ENCODE measurements at regions not wholly inside any gene's neighbourhood (a gene's known extent, or its start where the extent isn't known, plus 50 kb on each side); places are given as distances from the start of the nearest gene placed in this dataset.

DNA sequence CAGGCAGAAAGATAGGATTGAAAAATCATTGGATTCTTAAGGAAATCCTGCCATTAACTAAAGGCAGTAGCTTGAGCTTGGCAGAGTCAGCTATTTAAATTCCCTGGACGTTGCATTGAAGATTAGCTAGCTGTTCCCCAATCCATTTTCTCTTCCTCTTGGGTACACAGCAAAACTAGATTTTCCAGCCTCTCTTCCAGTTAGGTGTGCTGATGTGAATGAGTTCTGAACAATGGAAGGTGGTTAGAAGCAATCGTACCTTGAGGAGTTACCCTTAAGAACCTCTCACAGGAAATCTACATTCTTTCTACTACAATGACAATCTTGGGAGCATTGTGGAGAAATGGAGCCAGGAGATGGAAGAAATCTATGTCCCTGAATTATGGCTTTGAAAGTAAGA lies 383.2 kb upstream of the TBL1XR1 start:
- TF ChIP-seq CTCF (IDR thresholded peaks at IDR 0.05) = no peak
- Histone ChIP-seq H3K79me2 (no peaks in the 10 kb centered on the region), H3K4me1 (no peaks in the 10 kb centered on the region)

DNA sequence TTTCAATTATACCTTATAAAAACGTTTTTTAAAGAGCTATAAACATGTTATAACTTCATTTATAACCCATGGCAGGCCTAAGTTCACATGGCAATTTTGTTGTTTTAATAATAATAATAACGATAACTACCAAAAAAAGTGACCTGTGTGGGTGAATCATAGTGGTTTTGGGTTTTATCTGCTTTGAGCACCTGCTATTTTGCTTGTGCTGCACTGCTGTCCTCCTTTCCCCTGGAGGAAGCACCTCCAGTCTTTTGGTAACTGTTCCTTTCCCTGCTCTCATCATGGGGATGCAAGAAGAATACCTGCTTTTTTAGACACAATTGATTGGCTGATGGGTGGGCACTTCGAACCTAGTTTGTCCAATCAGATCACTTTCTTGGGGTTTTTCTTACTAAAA lies 388.0 kb upstream of the TBL1XR1 start:
- Histone ChIP-seq H2AFZ (no peak overlapping the region), H3K9ac (no peak overlapping the region), H3K9me3 (ENCODE audit: control insufficient read depth, low read length) (no peaks in the 10 kb centered on the region), H3K36me3 (ENCODE audit: control insufficient read depth, insufficient read depth, low read length) (no peaks in the 10 kb centered on the region), H3K27me3 (ENCODE audit: control insufficient read depth, insufficient read depth, low read length) (no peaks in the 10 kb centered on the region), H3K79me2 (no peaks in the 10 kb centered on the region), H3K4me1 (no peaks in the 10 kb centered on the region), H3K4me2 (ENCODE audit: low read length) (no peak overlapping the region), H3K4me3 (ENCODE audit: low read depth, low read length) (no peak overlapping the region), H3K27ac (no peak overlapping the region)
- TF ChIP-seq CTCF (IDR thresholded peaks at IDR 0.05) = no peak

More for the DNA sequence above, 383.2 kb upstream of the TBL1XR1 start:
- Histone ChIP-seq H3K4me2 (ENCODE audit: low read length) (no peak overlapping the region), H3K27me3 (ENCODE audit: control insufficient read depth, insufficient read depth, low read length) (no peaks in the 10 kb centered on the region), H3K27ac (no peak overlapping the region), H3K9me3 (ENCODE audit: control insufficient read depth, low read length) (no peaks in the 10 kb centered on the region), H3K36me3 (ENCODE audit: control insufficient read depth, insufficient read depth, low read length) (no peaks in the 10 kb centered on the region), H3K9ac (no peak overlapping the region), H2AFZ (peak overlapping the region; percentile 43), H3K4me3 (ENCODE audit: low read depth, low read length) (no peak overlapping the region)

DNA sequence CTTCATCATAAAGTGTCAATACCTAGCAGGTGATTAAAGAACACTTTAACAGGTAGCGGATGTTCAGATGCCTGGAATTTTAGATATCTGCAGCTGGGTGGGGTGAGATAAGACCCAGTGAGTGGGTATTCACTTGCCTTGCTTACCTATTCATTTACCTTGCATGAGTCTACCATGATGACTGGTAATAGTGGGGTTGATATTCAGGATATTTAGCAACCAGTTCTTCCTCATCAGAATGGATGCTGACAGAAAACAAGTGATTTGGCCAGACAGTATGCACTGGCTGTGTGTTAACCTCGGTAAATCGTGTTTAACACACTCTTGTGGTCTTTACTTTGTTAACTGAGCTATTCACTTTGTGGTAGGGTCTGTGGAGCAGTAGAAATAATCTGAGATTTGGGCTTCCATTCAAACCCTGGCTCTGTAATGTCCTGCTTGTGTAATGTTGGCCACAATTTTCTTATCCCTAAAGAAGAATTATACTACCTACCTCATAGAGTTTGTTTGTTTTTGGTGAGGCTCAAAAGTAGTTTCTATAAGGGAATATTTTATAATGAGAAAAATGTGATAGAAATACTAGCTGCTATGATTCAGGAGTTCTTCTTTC lies 391.9 kb upstream of the TBL1XR1 start:
- Histone ChIP-seq H3K9ac (no peak overlapping the region), H3K9me3 (ENCODE audit: control insufficient read depth, low read length) (no peaks in the 10 kb centered on the region), H3K4me2 (ENCODE audit: low read length) (no peak overlapping the region), H3K36me3 (ENCODE audit: control insufficient read depth, insufficient read depth, low read length) (no peaks in the 10 kb centered on the region), H3K4me3 (ENCODE audit: low read depth, low read length) (no peak overlapping the region), H2AFZ (no peak overlapping the region), H3K79me2 (no peaks in the 10 kb centered on the region), H3K27me3 (ENCODE audit: control insufficient read depth, insufficient read depth, low read length) (no peaks in the 10 kb centered on the region), H3K27ac (no peak overlapping the region), H3K4me1 (peaks cover 5% of the 10 kb centered on the region)
- TF ChIP-seq CTCF (IDR thresholded peaks at IDR 0.05) = no peak

- no peaks in the 10 kb centered on the region for H3K9me3 ChIP-seq (ENCODE audit: control insufficient read depth, low read length)
- peak overlapping the region; percentile 5 for H2AFZ ChIP-seq
- H3K4me3 ChIP-seq (ENCODE audit: low read depth, low read length) = no peak overlapping the region
- H3K4me2 ChIP-seq (ENCODE audit: low read length) = no peak overlapping the region
- no peak for TF ChIP-seq CTCF (IDR thresholded peaks at IDR 0.05)
- no peaks in the 10 kb centered on the region for H3K36me3 ChIP-seq (ENCODE audit: control insufficient read depth, insufficient read depth, low read length)
- H3K27me3 ChIP-seq (ENCODE audit: control insufficient read depth, insufficient read depth, low read length) = no peaks in the 10 kb centered on the region
- H3K27ac ChIP-seq = no peak overlapping the region
- peaks cover 12% of the 10 kb centered on the region for H3K4me1 ChIP-seq
- H3K79me2 ChIP-seq = no peaks in the 10 kb centered on the region
- no peak overlapping the region for H3K9ac ChIP-seq
These were observed 392.7 kb upstream of the TBL1XR1 start for GRCh38 chr3:177589911-177590381.

- TF ChIP-seq CTCF (IDR thresholded peaks at IDR 0.05) = no peak
- Histone ChIP-seq H3K4me1 (peaks cover 15% of the 10 kb centered on the region), H3K27ac (no peak overlapping the region)
These were observed 393.5 kb upstream of the TBL1XR1 start for GRCh38 chr3:177590826-177591225.

More at GRCh38 chr3:177590826-177591225, 393.5 kb upstream of the TBL1XR1 start:
- Histone ChIP-seq H3K36me3 (ENCODE audit: control insufficient read depth, insufficient read depth, low read length) (no peaks in the 10 kb centered on the region), H3K27me3 (ENCODE audit: control insufficient read depth, insufficient read depth, low read length) (no peaks in the 10 kb centered on the region), H3K9ac (no peak overlapping the region), H3K4me2 (ENCODE audit: low read length) (no peak overlapping the region), H2AFZ (peak overlapping the region; percentile 9), H3K9me3 (ENCODE audit: control insufficient read depth, low read length) (no peaks in the 10 kb centered on the region), H3K79me2 (no peaks in the 10 kb centered on the region), H3K4me3 (ENCODE audit: low read depth, low read length) (no peak overlapping the region)
